Fibroblast of villous mesenchyme (primary cell): ENCODE measurements at regions not wholly inside any gene's neighbourhood (a gene's known extent, or its start where the extent isn't known, plus 50 kb on each side); places are given as distances from the start of the nearest gene placed in this dataset.

Source experiments
- DNase-seq: peaks from one replicate; pipeline ENCODE4 v3.0.0-alpha.2; 2010; ENCODE audit warnings: low read depth
- H3K4me3 ChIP-seq: 2 replicates; pipeline ENCODE4 v1.5.1; 2011; ENCODE audit warnings: low read depth, mild to moderate bottlenecking, low read length
- TF ChIP-seq, protein P1 (sequence below): IDR thresholded peaks from 2 replicates; pipeline ENCODE4 v1.5.1; 2012; ENCODE audit warnings: low read depth, mild to moderate bottlenecking, low read length; ENCODE audit not compliant: insufficient read depth

GRCh38 chr4:136737066-136737465 lies 795.2 kb downstream of the PCDH18 start:
- TF ChIP-seq, protein P1, sequence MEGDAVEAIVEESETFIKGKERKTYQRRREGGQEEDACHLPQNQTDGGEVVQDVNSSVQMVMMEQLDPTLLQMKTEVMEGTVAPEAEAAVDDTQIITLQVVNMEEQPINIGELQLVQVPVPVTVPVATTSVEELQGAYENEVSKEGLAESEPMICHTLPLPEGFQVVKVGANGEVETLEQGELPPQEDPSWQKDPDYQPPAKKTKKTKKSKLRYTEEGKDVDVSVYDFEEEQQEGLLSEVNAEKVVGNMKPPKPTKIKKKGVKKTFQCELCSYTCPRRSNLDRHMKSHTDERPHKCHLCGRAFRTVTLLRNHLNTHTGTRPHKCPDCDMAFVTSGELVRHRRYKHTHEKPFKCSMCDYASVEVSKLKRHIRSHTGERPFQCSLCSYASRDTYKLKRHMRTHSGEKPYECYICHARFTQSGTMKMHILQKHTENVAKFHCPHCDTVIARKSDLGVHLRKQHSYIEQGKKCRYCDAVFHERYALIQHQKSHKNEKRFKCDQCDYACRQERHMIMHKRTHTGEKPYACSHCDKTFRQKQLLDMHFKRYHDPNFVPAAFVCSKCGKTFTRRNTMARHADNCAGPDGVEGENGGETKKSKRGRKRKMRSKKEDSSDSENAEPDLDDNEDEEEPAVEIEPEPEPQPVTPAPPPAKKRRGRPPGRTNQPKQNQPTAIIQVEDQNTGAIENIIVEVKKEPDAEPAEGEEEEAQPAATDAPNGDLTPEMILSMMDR = no peak
- no peak for DNase-seq
- no peak overlapping the region for H3K4me3 ChIP-seq

- DNase-seq = no peak
- TF ChIP-seq, protein P1 = no peak
- no peak overlapping the region for H3K4me3 ChIP-seq
These were observed 801.3 kb downstream of the PCDH18 start for GRCh38 chr4:136731025-136731424.

- DNase-seq = no peak
- TF ChIP-seq, protein P1 = no peak
- H3K4me3 ChIP-seq = no peak overlapping the region
These were observed 806.8 kb downstream of the PCDH18 start for GRCh38 chr4:136725286-136726081.

GRCh38 chr4:136713140-136713539 lies 819.2 kb downstream of the PCDH18 start:
- no peak for DNase-seq
- TF ChIP-seq, protein P1 = peak; percentile 7
- H3K4me3 ChIP-seq = no peak overlapping the region

DNA sequence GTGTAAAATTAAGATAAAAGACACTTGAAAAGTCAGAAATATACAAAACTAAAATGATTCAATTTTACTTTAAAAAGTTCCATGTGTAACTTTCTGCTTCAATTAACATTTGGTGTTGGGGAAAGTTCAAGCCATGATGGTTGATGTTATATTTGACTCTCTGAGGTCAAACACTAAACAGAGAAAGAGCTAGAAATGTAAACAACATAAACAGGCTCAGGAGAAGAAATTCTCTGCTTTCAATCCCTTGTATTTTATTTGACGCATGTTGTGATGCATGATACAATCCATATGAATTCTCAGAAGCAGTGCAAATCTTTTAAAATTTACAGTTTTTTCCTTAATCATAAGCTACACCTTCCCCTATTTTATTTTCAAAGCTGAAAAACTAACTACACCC lies 822.4 kb downstream of the PCDH18 start:
- H3K4me3 ChIP-seq = no peak overlapping the region
- peak; percentile 44 for DNase-seq
- TF ChIP-seq, protein P1 = no peak

DNA sequence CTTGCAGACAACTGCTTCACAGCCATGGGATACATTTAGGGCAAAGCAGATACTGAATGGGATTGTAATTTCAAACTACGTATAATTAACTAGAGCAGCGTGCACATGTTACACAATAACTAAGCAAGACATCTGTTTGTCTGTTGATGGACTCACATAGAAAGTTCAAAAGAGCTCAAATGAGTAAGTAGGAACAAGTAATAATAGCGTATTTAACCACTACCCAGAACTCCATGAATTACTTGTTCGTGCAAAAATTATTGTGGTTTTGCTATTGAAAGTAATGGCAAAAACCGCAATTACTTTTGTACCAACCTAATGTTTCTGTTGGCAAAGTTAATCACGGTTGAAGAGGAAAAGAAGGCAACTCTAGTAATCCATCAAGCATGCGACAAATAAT lies 825.4 kb downstream of the PCDH18 start:
- TF ChIP-seq, protein P1 = no peak
- DNase-seq = no peak
- H3K4me3 ChIP-seq = no peak overlapping the region

DNA sequence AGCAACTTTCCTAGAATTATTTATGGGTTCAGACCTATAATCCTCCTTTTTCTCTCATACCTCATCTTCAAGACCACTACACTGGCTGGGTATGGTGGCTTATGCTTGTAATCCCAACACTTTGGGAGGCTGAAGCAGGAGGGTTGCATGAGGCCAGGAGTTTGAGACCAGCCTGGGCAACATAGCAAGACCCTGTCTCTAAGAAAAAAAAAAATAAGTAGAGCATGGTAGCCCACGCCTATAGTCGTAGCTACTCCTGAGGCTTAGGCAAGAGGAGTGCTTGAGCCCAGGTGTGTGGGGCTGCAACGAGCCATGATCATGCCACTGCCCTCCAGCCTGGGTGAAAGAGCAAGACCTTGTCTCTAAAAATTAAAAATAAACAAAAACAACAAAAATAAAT lies 832.4 kb downstream of the PCDH18 start:
- H3K4me3 ChIP-seq = no peak overlapping the region
- no peak for DNase-seq
- TF ChIP-seq, protein P1 = no peak
